Panc1 (cell line): ENCODE measurements at regions not wholly inside any gene's neighbourhood (a gene's known extent, or its start where the extent isn't known, plus 50 kb on each side); places are given as distances from the start of the nearest gene placed in this dataset.

Experiments used
- POLR2AphosphoS5 ChIP-seq: IDR thresholded peaks from 2 replicates; pipeline ENCODE4 v1.6.1; 2012; ENCODE audit warnings: mild to moderate bottlenecking, low read depth, low read length, moderate library complexity
- SIN3A ChIP-seq: IDR thresholded peaks from 2 replicates; pipeline ENCODE4 v1.6.1; 2012; ENCODE audit warnings: low read depth, mild to moderate bottlenecking, low read length, moderate library complexity, borderline replicate concordance; ENCODE audit not compliant: insufficient read depth
- TCF7L2 ChIP-seq: IDR thresholded peaks from 2 replicates; pipeline ENCODE4 v1.6.1; 2011; ENCODE audit warnings: mild to moderate bottlenecking, low read depth, low read length, inconsistent platforms
- TF ChIP-seq, protein P1 (sequence below): fragments of 450-650 bp; IDR thresholded peaks from 2 replicates; pipeline ENCODE4 v1.5.1; 2017; ENCODE audit warnings: mild to moderate bottlenecking
- TF ChIP-seq, protein P2 (sequence below), 2 experiments: IDR thresholded peaks; 2 replicates each; pipeline ENCODE4 v1.6.1; 2011 to 2012; ENCODE audit warnings: low read depth in 2 of 2, control low read depth in 1 of 2, low read length in 1 of 2, mild to moderate bottlenecking in 1 of 2, moderate library complexity in 1 of 2; ENCODE audit not compliant: insufficient read depth in 1 of 2

DNA sequence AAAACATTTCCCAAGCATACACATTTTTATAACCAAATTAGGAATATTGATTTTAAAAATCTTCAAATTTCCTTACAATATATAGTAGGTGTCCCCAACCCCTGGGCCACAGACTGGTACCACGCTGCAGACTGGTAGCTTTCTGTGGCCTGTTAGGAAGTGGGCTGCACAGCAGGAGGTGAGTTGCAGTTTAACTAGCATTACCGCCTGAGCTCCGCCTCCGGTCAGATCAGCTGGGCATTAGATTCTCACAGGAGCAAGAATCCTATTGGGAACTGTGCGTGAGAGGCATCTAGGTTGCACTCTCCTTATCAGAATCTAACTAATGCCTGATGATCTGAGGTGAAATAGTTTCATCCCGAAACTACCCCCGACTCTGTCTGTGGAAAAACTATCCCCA lies 62.1 kb downstream of the ZWINT start:
- TF ChIP-seq POLR2AphosphoS5 (no peak), SIN3A (no peak), TCF7L2 (no peak)
- TF ChIP-seq, protein P1, sequence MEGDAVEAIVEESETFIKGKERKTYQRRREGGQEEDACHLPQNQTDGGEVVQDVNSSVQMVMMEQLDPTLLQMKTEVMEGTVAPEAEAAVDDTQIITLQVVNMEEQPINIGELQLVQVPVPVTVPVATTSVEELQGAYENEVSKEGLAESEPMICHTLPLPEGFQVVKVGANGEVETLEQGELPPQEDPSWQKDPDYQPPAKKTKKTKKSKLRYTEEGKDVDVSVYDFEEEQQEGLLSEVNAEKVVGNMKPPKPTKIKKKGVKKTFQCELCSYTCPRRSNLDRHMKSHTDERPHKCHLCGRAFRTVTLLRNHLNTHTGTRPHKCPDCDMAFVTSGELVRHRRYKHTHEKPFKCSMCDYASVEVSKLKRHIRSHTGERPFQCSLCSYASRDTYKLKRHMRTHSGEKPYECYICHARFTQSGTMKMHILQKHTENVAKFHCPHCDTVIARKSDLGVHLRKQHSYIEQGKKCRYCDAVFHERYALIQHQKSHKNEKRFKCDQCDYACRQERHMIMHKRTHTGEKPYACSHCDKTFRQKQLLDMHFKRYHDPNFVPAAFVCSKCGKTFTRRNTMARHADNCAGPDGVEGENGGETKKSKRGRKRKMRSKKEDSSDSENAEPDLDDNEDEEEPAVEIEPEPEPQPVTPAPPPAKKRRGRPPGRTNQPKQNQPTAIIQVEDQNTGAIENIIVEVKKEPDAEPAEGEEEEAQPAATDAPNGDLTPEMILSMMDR, result no peak
- TF ChIP-seq, protein P2, sequence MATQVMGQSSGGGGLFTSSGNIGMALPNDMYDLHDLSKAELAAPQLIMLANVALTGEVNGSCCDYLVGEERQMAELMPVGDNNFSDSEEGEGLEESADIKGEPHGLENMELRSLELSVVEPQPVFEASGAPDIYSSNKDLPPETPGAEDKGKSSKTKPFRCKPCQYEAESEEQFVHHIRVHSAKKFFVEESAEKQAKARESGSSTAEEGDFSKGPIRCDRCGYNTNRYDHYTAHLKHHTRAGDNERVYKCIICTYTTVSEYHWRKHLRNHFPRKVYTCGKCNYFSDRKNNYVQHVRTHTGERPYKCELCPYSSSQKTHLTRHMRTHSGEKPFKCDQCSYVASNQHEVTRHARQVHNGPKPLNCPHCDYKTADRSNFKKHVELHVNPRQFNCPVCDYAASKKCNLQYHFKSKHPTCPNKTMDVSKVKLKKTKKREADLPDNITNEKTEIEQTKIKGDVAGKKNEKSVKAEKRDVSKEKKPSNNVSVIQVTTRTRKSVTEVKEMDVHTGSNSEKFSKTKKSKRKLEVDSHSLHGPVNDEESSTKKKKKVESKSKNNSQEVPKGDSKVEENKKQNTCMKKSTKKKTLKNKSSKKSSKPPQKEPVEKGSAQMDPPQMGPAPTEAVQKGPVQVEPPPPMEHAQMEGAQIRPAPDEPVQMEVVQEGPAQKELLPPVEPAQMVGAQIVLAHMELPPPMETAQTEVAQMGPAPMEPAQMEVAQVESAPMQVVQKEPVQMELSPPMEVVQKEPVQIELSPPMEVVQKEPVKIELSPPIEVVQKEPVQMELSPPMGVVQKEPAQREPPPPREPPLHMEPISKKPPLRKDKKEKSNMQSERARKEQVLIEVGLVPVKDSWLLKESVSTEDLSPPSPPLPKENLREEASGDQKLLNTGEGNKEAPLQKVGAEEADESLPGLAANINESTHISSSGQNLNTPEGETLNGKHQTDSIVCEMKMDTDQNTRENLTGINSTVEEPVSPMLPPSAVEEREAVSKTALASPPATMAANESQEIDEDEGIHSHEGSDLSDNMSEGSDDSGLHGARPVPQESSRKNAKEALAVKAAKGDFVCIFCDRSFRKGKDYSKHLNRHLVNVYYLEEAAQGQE (IDR thresholded peaks at IDR 0.05; ENCODE audit: insufficient read depth in 1 of 2, low read depth in 2 of 2, low read length in 1 of 2), result no peak
